IMR-90 (cell line): ENCODE measurements at regions not wholly inside any gene's neighbourhood (a gene's known extent, or its start where the extent isn't known, plus 50 kb on each side); places are given as distances from the start of the nearest gene placed in this dataset.
"Not testable (repeated sequence)": the region's sequence is repeated elsewhere in the genome, so short reads cannot be mapped to it uniquely, and the experiment has no call there.

Experiments
- ATAC-seq: fragments of 200-7000 bp; cut with Tn5 transposase; 2 replicates; pipeline ENCODE4 v1.9.1; 2020; ENCODE audit warnings: low read depth, mild to moderate bottlenecking, moderate library complexity
- BruUV-seq: library from RNA; stranded (reverse); fragments of 400-500 nt; replicated peaks from 2 replicates; lab custom pipeline; 2021; lab: Mats Ljungman, UMichigan
- CTCF ChIA-PET: fragments of 300-600 bp; formaldehyde crosslinking; extraction: SDS; loops from one replicate; lab custom pipeline; 2021; ENCODE audit warnings: antibody characterized with exemption; lab: Yijun Ruan, JAX
- POLR2A ChIA-PET: fragments of 300-600 bp; sonication (Branson Sonifier 250); formaldehyde crosslinking; loops from one replicate; lab custom pipeline; 2022; ENCODE audit warnings: antibody characterized with exemption; ENCODE audit not compliant: unreplicated experiment; lab: Charles Lee
- DNase-seq: peaks from one replicate; pipeline ENCODE4 v3.0.0; 2013
- H2AFZ ChIP-seq: replicated peaks from 2 replicates; pipeline ENCODE3; 2013; ENCODE audit warnings: low read length, mild to moderate bottlenecking; ENCODE audit not compliant: poor library complexity
- H2AK5ac ChIP-seq: 2 replicates; pipeline ENCODE4 v1.6.1; 2013; ENCODE audit warnings: low read depth, low read length, inconsistent platforms
- H2AK9ac ChIP-seq: replicated peaks from 2 replicates; pipeline ENCODE3; 2013; ENCODE audit warnings: mild to moderate bottlenecking, low read depth, low read length, moderate library complexity; ENCODE audit not compliant: poor library complexity
- H2BK120ac ChIP-seq: 2 replicates; pipeline ENCODE4 v1.6.1; 2013; ENCODE audit warnings: low read depth, low read length, inconsistent platforms
- H2BK15ac ChIP-seq: 3 replicates; pipeline ENCODE4 v1.6.1; 2013; ENCODE audit warnings: low read depth, low read length, inconsistent platforms
- H2BK20ac ChIP-seq: 2 replicates; pipeline ENCODE4 v1.6.1; 2013; ENCODE audit warnings: low read depth, mild to moderate bottlenecking, inconsistent platforms, low read length, moderate library complexity
- H2BK5ac ChIP-seq: 2 replicates; pipeline ENCODE4 v1.6.1; 2013; ENCODE audit warnings: mild to moderate bottlenecking, low read depth, low read length, inconsistent platforms; ENCODE audit not compliant: poor library complexity, severe bottlenecking
- H3K14ac ChIP-seq: replicated peaks from 2 replicates; pipeline ENCODE4 v1.6.1; 2013; ENCODE audit warnings: low read depth, low read length, inconsistent platforms
- H3K18ac ChIP-seq: 2 replicates; pipeline ENCODE4 v1.6.1; 2013; ENCODE audit warnings: low read depth, low read length, control low read depth
- H3K23ac ChIP-seq: 2 replicates; pipeline ENCODE4 v1.6.1; 2013; ENCODE audit warnings: low read depth, low read length, inconsistent platforms
- H3K27ac ChIP-seq: 2 replicates; pipeline ENCODE4 v1.5.1; 2013; ENCODE audit warnings: mild to moderate bottlenecking, control low read depth, low read length; ENCODE audit not compliant: insufficient read depth
- H3K27me3 ChIP-seq: 2 replicates; pipeline ENCODE4 v1.6.1; 2013; ENCODE audit warnings: low read length; ENCODE audit not compliant: control insufficient read depth, insufficient read depth
- H3K36me3 ChIP-seq: 2 replicates; pipeline ENCODE4 v1.6.1; 2013; ENCODE audit warnings: low read length, mixed read lengths; ENCODE audit not compliant: control insufficient read depth, insufficient read depth
- H3K4ac ChIP-seq: 2 replicates; pipeline ENCODE4 v1.6.1; 2013; ENCODE audit warnings: low read depth, low read length, inconsistent platforms
- H3K4me1 ChIP-seq: 2 replicates; pipeline ENCODE4 v1.6.1; 2013; ENCODE audit warnings: low read length, mixed read lengths; ENCODE audit not compliant: control insufficient read depth, insufficient read depth
- H3K4me2 ChIP-seq: 2 replicates; pipeline ENCODE4 v1.6.1; 2013; ENCODE audit warnings: low read depth, mild to moderate bottlenecking, control low read depth, low read length, moderate library complexity
- H3K4me3 ChIP-seq: 2 replicates; pipeline ENCODE4 v1.5.1; 2013; ENCODE audit warnings: low read depth, mild to moderate bottlenecking, control low read depth, low read length, moderate library complexity; ENCODE audit not compliant: insufficient read depth
- H3K56ac ChIP-seq: 2 replicates; pipeline ENCODE4 v1.6.1; 2013; ENCODE audit warnings: low read length, inconsistent platforms; ENCODE audit not compliant: insufficient read depth; ENCODE audit errors: extremely low read depth
- H3K79me1 ChIP-seq, 2 experiments: 2 replicates each; pipeline ENCODE4 v1.6.1; 2013; ENCODE audit warnings: low read length in 2 of 2, inconsistent platforms in 1 of 2, low read depth in 1 of 2
- H3K9ac ChIP-seq: 2 replicates; pipeline ENCODE4 v1.6.1; 2013; ENCODE audit warnings: low read depth, low read length, control low read depth
- H3K9me1 ChIP-seq: 2 replicates; pipeline ENCODE4 v1.6.1; 2013; ENCODE audit warnings: low read length, inconsistent platforms; ENCODE audit not compliant: insufficient read depth
- H3K9me3 ChIP-seq: 2 replicates; pipeline ENCODE4 v1.6.1; 2013; ENCODE audit warnings: low read length; ENCODE audit not compliant: control insufficient read depth, insufficient read depth
- H4K20me1 ChIP-seq: 2 replicates; pipeline ENCODE4 v1.6.1; 2013; ENCODE audit warnings: low read length, inconsistent platforms; ENCODE audit not compliant: insufficient read depth
- H4K5ac ChIP-seq: 2 replicates; pipeline ENCODE4 v1.6.1; 2013; ENCODE audit warnings: mild to moderate bottlenecking, low read depth, low read length, control low read depth
- H4K8ac ChIP-seq, 2 experiments: 2 replicates each; pipeline ENCODE4 v1.6.1; 2013; ENCODE audit warnings: low read depth in 2 of 2, low read length in 2 of 2, control low read depth in 1 of 2, inconsistent platforms in 1 of 2
- H4K91ac ChIP-seq: 2 replicates; pipeline ENCODE4 v1.6.1; 2013; ENCODE audit warnings: low read depth, low read length, inconsistent platforms; ENCODE audit not compliant: insufficient read depth
- WGBS, 2 experiments: methylation state at CpG; one replicate each; pipeline versions ENCODE4 v1.1.5 to v1.1.7; 2013; ENCODE audit warnings: missing lambda C conversion rate in 2 of 2; ENCODE audit not compliant: insufficient read length in 1 of 2; ENCODE audit errors: extremely low coverage in 2 of 2; 5-methylcytosine and 5-hydroxymethylcytosine counted together
- dilution Hi-C: fragments of 300-500 bp; cut with HindIII; formaldehyde crosslinking; loops from one replicate; pipeline ENCODE4 v1.14.3; 2018; ENCODE audit warnings: low sequenced_read_pairs; ENCODE audit not compliant: unreplicated experiment
- in situ Hi-C: fragments of 300-500 bp; cut with MboI; formaldehyde crosslinking; loops from 3 replicates; pipeline ENCODE4 v1.14.3; 2019; ENCODE audit warnings: low sequenced_read_pairs, inconsistent platforms, mixed read lengths
- intact Hi-C: fragments of 100-400 bp; cut with micrococcal nuclease; formaldehyde crosslinking; loops from 2 replicates; pipeline ENCODE4 v1.10.0; 2022

GRCh38 chr18:70689765-70690164, 400.9 kb downstream of the SOCS6 start:
- in situ Hi-C loops, H2AK5ac ChIP-seq, H3K4me3 ChIP-seq, H4K8ac ChIP-seq, H4K5ac ChIP-seq, CTCF ChIA-PET, H4K20me1 ChIP-seq, H3K36me3 ChIP-seq, ATAC-seq, POLR2A ChIA-PET, H2BK15ac ChIP-seq, H3K4me2 ChIP-seq, BruUV-seq, H2BK120ac ChIP-seq, H3K9me3 ChIP-seq, H3K56ac ChIP-seq, intact Hi-C loops, H3K4me1 ChIP-seq, DNase-seq, H3K4ac ChIP-seq, H3K23ac ChIP-seq, H3K27ac ChIP-seq, H3K79me1 ChIP-seq, H2AFZ ChIP-seq, H4K91ac ChIP-seq, H3K9me1 ChIP-seq, H3K14ac ChIP-seq, dilution Hi-C loops, H2BK5ac ChIP-seq, H2AK9ac ChIP-seq, H3K18ac ChIP-seq, H3K9ac ChIP-seq, H2BK20ac ChIP-seq, H3K27me3 ChIP-seq: not testable (repeated sequence)
- WGBS, 2 experiments, result no CpG with 5 or more reads among the region's 5 CpGs
